Suprapubic skin (tissue), 3 donors: ENCODE measurements at regions not wholly inside any gene's neighbourhood (a gene's known extent, or its start where the extent isn't known, plus 50 kb on each side); places are given as distances from the start of the nearest gene placed in this dataset.

Experiments
- EP300 ChIP-seq: sonication (generic); formaldehyde crosslinking; IDR thresholded peaks from one replicate; pipeline ENCODE4 v1.6.1; 2017; ENCODE audit warnings: antibody characterized with exemption
- TF ChIP-seq, protein P1 (sequence below), 2 donors: fragments of 200-600 bp in 1 of 2; fragments of 450-650 bp in 1 of 2; sonication (generic) in 1 of 2; IDR thresholded peaks; one replicate each; pipeline ENCODE4 v1.5.1; 2016 to 2019; ENCODE audit warnings: antibody characterized with exemption in 2 of 2, mild to moderate bottlenecking in 1 of 2, moderate library complexity in 1 of 2

DNA sequence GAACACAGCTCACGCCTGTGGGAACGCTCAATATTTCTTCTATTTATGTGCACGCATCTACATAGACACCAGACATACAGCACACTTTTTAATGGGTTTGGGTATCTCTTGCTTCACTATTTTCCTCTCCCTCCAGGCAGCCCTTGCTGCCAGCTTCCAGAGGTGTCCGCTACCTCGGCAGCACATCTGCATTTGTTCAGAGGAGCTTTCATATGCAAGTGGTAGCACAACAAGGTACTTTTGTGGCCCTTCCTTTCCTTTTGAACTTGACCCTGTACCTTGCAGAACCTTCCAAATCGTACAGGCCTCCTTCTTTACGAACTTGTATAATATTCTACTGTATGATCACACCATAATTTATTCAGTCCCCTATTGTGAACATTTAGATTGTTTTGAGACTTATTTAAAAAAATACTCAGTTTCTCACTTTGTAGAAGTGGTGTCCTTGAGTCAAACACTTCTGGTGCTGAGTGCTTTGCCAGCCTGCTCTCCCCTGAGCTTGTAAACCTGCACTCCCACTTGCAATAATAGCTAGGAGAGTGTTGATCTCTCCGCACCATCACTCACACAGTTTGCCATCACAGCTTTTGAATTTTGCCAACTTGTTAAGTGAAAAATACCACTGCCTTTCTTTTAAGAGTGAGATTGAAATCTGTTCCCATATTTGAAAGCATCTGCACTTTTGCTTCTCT, 106.0 kb upstream of the ZNF32 start:
- TF ChIP-seq EP300 = no peak
- TF ChIP-seq, protein P1, sequence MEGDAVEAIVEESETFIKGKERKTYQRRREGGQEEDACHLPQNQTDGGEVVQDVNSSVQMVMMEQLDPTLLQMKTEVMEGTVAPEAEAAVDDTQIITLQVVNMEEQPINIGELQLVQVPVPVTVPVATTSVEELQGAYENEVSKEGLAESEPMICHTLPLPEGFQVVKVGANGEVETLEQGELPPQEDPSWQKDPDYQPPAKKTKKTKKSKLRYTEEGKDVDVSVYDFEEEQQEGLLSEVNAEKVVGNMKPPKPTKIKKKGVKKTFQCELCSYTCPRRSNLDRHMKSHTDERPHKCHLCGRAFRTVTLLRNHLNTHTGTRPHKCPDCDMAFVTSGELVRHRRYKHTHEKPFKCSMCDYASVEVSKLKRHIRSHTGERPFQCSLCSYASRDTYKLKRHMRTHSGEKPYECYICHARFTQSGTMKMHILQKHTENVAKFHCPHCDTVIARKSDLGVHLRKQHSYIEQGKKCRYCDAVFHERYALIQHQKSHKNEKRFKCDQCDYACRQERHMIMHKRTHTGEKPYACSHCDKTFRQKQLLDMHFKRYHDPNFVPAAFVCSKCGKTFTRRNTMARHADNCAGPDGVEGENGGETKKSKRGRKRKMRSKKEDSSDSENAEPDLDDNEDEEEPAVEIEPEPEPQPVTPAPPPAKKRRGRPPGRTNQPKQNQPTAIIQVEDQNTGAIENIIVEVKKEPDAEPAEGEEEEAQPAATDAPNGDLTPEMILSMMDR (IDR thresholded peaks at IDR 0.05) = no peak
